B cell (primary cell): ENCODE measurements at regions not wholly inside any gene's neighbourhood (a gene's known extent, or its start where the extent isn't known, plus 50 kb on each side); places are given as distances from the start of the nearest gene placed in this dataset.

Experiments
- ATAC-seq: fragments of 200-7000 bp; cut with Tn5 transposase; one replicate; pipeline ENCODE4 v1.10.0; 2021; ENCODE audit warnings: low read depth, mild to moderate bottlenecking, moderate number of reproducible peaks, moderate library complexity
- CTCF ChIA-PET: fragments of 350-600 bp; sonication (Branson Sonifier 250); formaldehyde crosslinking; loops from one replicate; lab custom pipeline; 2021; ENCODE audit warnings: antibody characterized with exemption, inconsistent platforms; lab: Charles Lee
- POLR2A ChIA-PET: fragments of 350-600 bp; sonication (Branson Sonifier 250); formaldehyde crosslinking; loops from one replicate; lab custom pipeline; 2021; ENCODE audit warnings: antibody characterized with exemption; lab: Charles Lee
- DNase-seq: peaks from one replicate; pipeline ENCODE4 v3.0.0; 2013
- H2AFZ ChIP-seq: 2 replicates; pipeline ENCODE4 v1.6.1; 2012; ENCODE audit warnings: mild to moderate bottlenecking, low read depth, low read length; ENCODE audit not compliant: insufficient read depth, poor library complexity, severe bottlenecking
- H3K27ac ChIP-seq, 2 donors: 1 replicate in 1 of 2; 2 replicates in 1 of 2; pipeline ENCODE4 v1.5.1; 2012 to 2013; ENCODE audit warnings: low read length in 2 of 2, mild to moderate bottlenecking in 2 of 2, moderate library complexity in 1 of 2
- H3K27me3 ChIP-seq, 4 experiments: fragments of 200-600 bp in 1 of 4; sonication (generic) in 1 of 4; replicated peaks in 1 of 4; 1 replicate in 2 of 4; 2 replicates in 2 of 4; pipeline versions ENCODE4 v1.6.1 to v1.7.0; 2013 to 2016; ENCODE audit warnings: low read length in 3 of 4, mild to moderate bottlenecking in 2 of 4, mixed read lengths in 1 of 4, moderate library complexity in 1 of 4; ENCODE audit not compliant: insufficient read depth in 4 of 4, control insufficient read depth in 3 of 4; ENCODE audit errors: control extremely low read depth in 1 of 4
- H3K36me3 ChIP-seq, 2 experiments: replicated peaks in 1 of 2; 1 replicate in 1 of 2; 2 replicates in 1 of 2; pipeline versions ENCODE4 v1.6.1 to v1.7.1; 2013; ENCODE audit warnings: low read length in 1 of 2; ENCODE audit not compliant: insufficient read depth in 2 of 2, control insufficient read depth in 1 of 2; ENCODE audit errors: control extremely low read depth in 1 of 2, extremely low read depth in 1 of 2
- H3K4me1 ChIP-seq, 2 donors: fragments of 200-600 bp in 1 of 2; sonication (generic) in 1 of 2; 1 replicate in 1 of 2; 2 replicates in 1 of 2; pipeline versions ENCODE4 v1.5.1 to v1.6.1; 2013 to 2017; ENCODE audit warnings: low read length in 2 of 2; ENCODE audit not compliant: control insufficient read depth in 2 of 2, insufficient read depth in 2 of 2
- H3K4me2 ChIP-seq: replicated peaks from 2 replicates; pipeline ENCODE3; 2012; ENCODE audit warnings: mild to moderate bottlenecking, low read depth, low read length; ENCODE audit not compliant: poor library complexity, severe bottlenecking
- H3K4me3 ChIP-seq, 5 experiments: fragments of 200-600 bp in 1 of 5; sonication (generic) in 1 of 5; 1 replicate in 3 of 5; 2 replicates in 2 of 5; pipeline versions ENCODE4 v1.5.1 to v1.7.0; 2011 to 2016; ENCODE audit warnings: low read length in 4 of 5, mild to moderate bottlenecking in 4 of 5, low read depth in 2 of 5, control low read depth in 1 of 5, moderate library complexity in 1 of 5; ENCODE audit not compliant: insufficient read depth in 1 of 5; ENCODE audit errors: control extremely low read depth in 1 of 5, extremely low read depth in 1 of 5
- H3K79me2 ChIP-seq: fragments of 200-600 bp; sonication (generic); one replicate; pipeline ENCODE4 v1.6.0; 2016; ENCODE audit warnings: low read length; ENCODE audit not compliant: control insufficient read depth, insufficient read depth
- H3K9ac ChIP-seq: fragments of 200-600 bp; sonication (generic); 2 replicates; pipeline ENCODE4 v1.6.1; 2017; ENCODE audit warnings: mild to moderate bottlenecking, low read length, moderate library complexity
- H3K9me3 ChIP-seq, 3 donors: one replicate each; pipeline versions ENCODE4 v1.6.1 to v1.7.1; 2013; ENCODE audit warnings: low read length in 2 of 3; ENCODE audit not compliant: control insufficient read depth in 2 of 3, insufficient read depth in 1 of 3; ENCODE audit errors: control extremely low read depth in 1 of 3
- H4K20me1 ChIP-seq: 2 replicates; pipeline ENCODE4 v1.6.0; 2012; ENCODE audit warnings: mild to moderate bottlenecking, low read length; ENCODE audit not compliant: insufficient read depth, control insufficient read depth, poor library complexity, severe bottlenecking
- H3K27ac Mint-ChIP-seq: one replicate; pipeline ENCODE4 v1.8.0; 2021; ENCODE audit warnings: mixed read lengths
- H3K27me3 Mint-ChIP-seq: one replicate; pipeline ENCODE4 v1.8.0; 2021; ENCODE audit warnings: mixed read lengths
- H3K4me1 Mint-ChIP-seq: one replicate; pipeline ENCODE4 v1.8.0; 2021; ENCODE audit warnings: mixed read lengths
- H3K4me3 Mint-ChIP-seq: one replicate; pipeline ENCODE4 v1.8.0; 2021; ENCODE audit warnings: mixed read lengths
- H3K9me3 Mint-ChIP-seq: one replicate; pipeline ENCODE4 v1.8.0; 2022; ENCODE audit warnings: mixed read lengths; ENCODE audit not compliant: insufficient read depth
- CTCF ChIP-seq: fragments of 200-600 bp; IDR thresholded peaks from one replicate; pipeline ENCODE4 v1.8.0; 2022; ENCODE audit warnings: antibody characterized with exemption, mild to moderate bottlenecking
- EZH2 ChIP-seq: IDR thresholded peaks from 2 replicates; pipeline ENCODE4 v1.6.1; 2012; ENCODE audit warnings: borderline replicate concordance, low read depth, mild to moderate bottlenecking, moderate library complexity, low read length; ENCODE audit not compliant: insufficient read depth, poor library complexity, severe bottlenecking
- WGBS: methylation state at CpG from one replicate; pipeline ENCODE4 v1.1.5; 2013; ENCODE audit warnings: missing lambda C conversion rate; ENCODE audit not compliant: insufficient coverage; 5-methylcytosine and 5-hydroxymethylcytosine counted together
- intact Hi-C: fragments of 100-400 bp; cut with micrococcal nuclease; formaldehyde crosslinking; loops from one replicate; pipeline ENCODE4 v1.10.0; 2022

- Histone ChIP-seq H2AFZ (no peak overlapping the region), H3K79me2 (no peaks in the 10 kb centered on the region), H3K36me3 (no peaks in the 10 kb centered on the region), H3K27me3 (no peaks in the 10 kb centered on the region), H3K9me3 (no peaks in the 10 kb centered on the region), H4K20me1 (no peaks in the 10 kb centered on the region), H3K4me2 (no peak overlapping the region), H3K4me1 (no peaks in the 10 kb centered on the region), H3K27ac (no peak overlapping the region), H3K9ac (no peak overlapping the region), H3K4me3 (no peak overlapping the region)
- ChIA-PET CTCF (no interaction called here), POLR2A (no interaction called here)
- ATAC-seq (no peak), DNase-seq (no peak)
- Mint-ChIP-seq H3K27me3 (no peaks in the 10 kb centered on the region), H3K27ac (no peak overlapping the region), H3K4me1 (no peaks in the 10 kb centered on the region), H3K4me3 (no peak overlapping the region), H3K9me3 (peaks cover 3% of the 10 kb centered on the region)
- TF ChIP-seq EZH2, result no peak
- TF ChIP-seq CTCF, result no peak
- intact Hi-C loops, result no loop called here
- WGBS, result no CpG with 5 or more reads among the region's 1 CpG
Measured at GRCh38 chr1:194975913-194976312, 1632.3 kb downstream of the KCNT2 start.

- DNase-seq (no peak), ATAC-seq (no peak)
- Histone ChIP-seq H3K4me1 (no peaks in the 10 kb centered on the region), H3K9ac (no peak overlapping the region), H3K9me3 (no peaks in the 10 kb centered on the region), H3K4me2 (no peak overlapping the region), H4K20me1 (no peaks in the 10 kb centered on the region), H3K79me2 (no peaks in the 10 kb centered on the region), H3K36me3 (no peaks in the 10 kb centered on the region), H2AFZ (no peak overlapping the region), H3K27ac (no peak overlapping the region), H3K4me3 (no peak overlapping the region), H3K27me3 (no peaks in the 10 kb centered on the region)
- TF ChIP-seq EZH2 (no peak), CTCF (no peak)
- POLR2A ChIA-PET, result no interaction called here
- Mint-ChIP-seq H3K9me3 (no peaks in the 10 kb centered on the region), H3K4me3 (no peak overlapping the region), H3K4me1 (no peaks in the 10 kb centered on the region), H3K27me3 (no peaks in the 10 kb centered on the region), H3K27ac (no peak overlapping the region)
- WGBS, result no CpG with 5 or more reads among the region's 1 CpG
- intact Hi-C loops, result no loop called here
- CTCF ChIA-PET, result no interaction called here
Measured at GRCh38 chr1:194968916-194969315, 1639.3 kb downstream of the KCNT2 start.
